A673 (cell line): ENCODE measurements at regions not wholly inside any gene's neighbourhood (a gene's known extent, or its start where the extent isn't known, plus 50 kb on each side); places are given as distances from the start of the nearest gene placed in this dataset.

ENCODE experiments used
- CTCF ChIP-seq: fragments of 300-800, 200-600 bp; sonication (generic); conservative IDR thresholded peaks from 2 replicates; pipeline ENCODE4 v1.5.1; 2017; ENCODE audit warnings: low read depth, mild to moderate bottlenecking, antibody characterized with exemption, low read length, moderate library complexity, mixed read lengths
- EZH2 ChIP-seq: fragments of 200-600 bp; sonication (generic); IDR thresholded peaks from 2 replicates; pipeline ENCODE4 v1.6.1; 2017; ENCODE audit warnings: borderline replicate concordance, low read depth, mild to moderate bottlenecking, mixed read lengths, antibody characterized with exemption, low read length; ENCODE audit not compliant: poor library complexity, severe bottlenecking

GRCh38 chr1:221356693-221357092 is 385.2 kb downstream of the DUSP10 start:
- TF ChIP-seq CTCF (no peak), EZH2 (no peak)
